CD14-positive monocyte (primary cell): ENCODE measurements at regions not wholly inside any gene's neighbourhood (a gene's known extent, or its start where the extent isn't known, plus 50 kb on each side); places are given as distances from the start of the nearest gene placed in this dataset.

ENCODE experiments used
- DNase-seq, 3 donors: peaks; one replicate each; pipeline ENCODE4 v3.0.0-alpha.2; 2011 to 2022
- H2AFZ ChIP-seq: 2 replicates; pipeline ENCODE4 v1.6.0; 2012; ENCODE audit warnings: mild to moderate bottlenecking, low read depth, low read length, inconsistent platforms; ENCODE audit not compliant: insufficient read depth, poor library complexity, severe bottlenecking
- H3K27ac ChIP-seq, 2 donors: 1 replicate in 1 of 2; 2 replicates in 1 of 2; pipeline ENCODE4 v1.5.1; 2012 to 2013; ENCODE audit warnings: low read length in 2 of 2, control low read depth in 1 of 2, inconsistent platforms in 1 of 2, low read depth in 1 of 2, mild to moderate bottlenecking in 1 of 2
- H3K27me3 ChIP-seq, 2 donors: one replicate each; pipeline versions ENCODE4 v1.6.0 to v1.6.1; 2011 to 2013; ENCODE audit warnings: low read length in 2 of 2; ENCODE audit not compliant: control insufficient read depth in 2 of 2, insufficient read depth in 2 of 2
- H3K36me3 ChIP-seq, 2 donors: replicated peaks in 1 of 2; 1 replicate in 1 of 2; 2 replicates in 1 of 2; pipeline versions ENCODE4 v1.5.1 to v1.6.1; 2012 to 2013; ENCODE audit warnings: low read length in 2 of 2, control low read depth in 1 of 2, inconsistent platforms in 1 of 2, mild to moderate bottlenecking in 1 of 2; ENCODE audit not compliant: insufficient read depth in 2 of 2, control insufficient read depth in 1 of 2
- H3K4me1 ChIP-seq, 2 donors: 1 replicate in 1 of 2; 2 replicates in 1 of 2; pipeline versions ENCODE4 v1.5.1 to v1.6.1; 2012 to 2013; ENCODE audit warnings: low read length in 2 of 2, control low read depth in 1 of 2, inconsistent platforms in 1 of 2, mild to moderate bottlenecking in 1 of 2, moderate library complexity in 1 of 2; ENCODE audit not compliant: insufficient read depth in 2 of 2, control insufficient read depth in 1 of 2
- H3K4me2 ChIP-seq: replicated peaks from 2 replicates; pipeline ENCODE3; 2012; ENCODE audit warnings: low read length, moderate library complexity, mild to moderate bottlenecking; ENCODE audit not compliant: poor library complexity, severe bottlenecking; ENCODE audit errors: extremely low read depth
- H3K4me3 ChIP-seq, 3 experiments: fragments of 200-600 bp in 1 of 3; sonication (generic) in 1 of 3; replicated peaks in 1 of 3; 1 replicate in 2 of 3; 2 replicates in 1 of 3; pipeline ENCODE4 v1.5.1; 2011 to 2013; ENCODE audit warnings: low read length in 3 of 3, mild to moderate bottlenecking in 3 of 3, control low read depth in 2 of 3, low read depth in 2 of 3, inconsistent platforms in 1 of 3, moderate library complexity in 1 of 3
- H3K79me2 ChIP-seq: 2 replicates; pipeline ENCODE4 v1.6.0; 2012; ENCODE audit warnings: mild to moderate bottlenecking, control low read depth, inconsistent platforms, low read length, moderate library complexity; ENCODE audit not compliant: insufficient read depth
- H3K9ac ChIP-seq: 2 replicates; pipeline ENCODE4 v1.6.0; 2017; ENCODE audit warnings: low read length, mild to moderate bottlenecking; ENCODE audit not compliant: insufficient read depth, poor library complexity, severe bottlenecking
- H3K9me3 ChIP-seq, 2 donors: replicated peaks in 1 of 2; 1 replicate in 1 of 2; 2 replicates in 1 of 2; pipeline versions ENCODE4 v1.5.1 to v1.6.1; 2012 to 2013; ENCODE audit warnings: low read length in 2 of 2, control low read depth in 1 of 2; ENCODE audit not compliant: control insufficient read depth in 1 of 2, insufficient read depth in 1 of 2
- H4K20me1 ChIP-seq: 2 replicates; pipeline ENCODE4 v1.6.0; 2012; ENCODE audit warnings: mild to moderate bottlenecking, low read length, control low read depth, moderate library complexity; ENCODE audit not compliant: insufficient read depth
- H3K27ac Mint-ChIP-seq, 7 donors: one replicate each; pipeline ENCODE4 v1.8.0; 2020; ENCODE audit warnings: mild to moderate bottlenecking in 7 of 7, mixed read lengths in 7 of 7, moderate library complexity in 6 of 7, inconsistent platforms in 2 of 7
- H3K27me3 Mint-ChIP-seq, 3 donors: one replicate each; pipeline ENCODE4 v1.8.0; 2021 to 2022; ENCODE audit warnings: low read depth in 3 of 3, mild to moderate bottlenecking in 3 of 3, mixed read lengths in 3 of 3, moderate library complexity in 3 of 3, inconsistent platforms in 1 of 3
- H3K36me3 Mint-ChIP-seq, 2 donors: one replicate each; pipeline ENCODE4 v1.8.0; 2020; ENCODE audit warnings: mixed read lengths in 2 of 2, inconsistent platforms in 1 of 2, mild to moderate bottlenecking in 1 of 2
- H3K4me1 Mint-ChIP-seq: one replicate; pipeline ENCODE4 v1.8.0; 2020; ENCODE audit warnings: mild to moderate bottlenecking, mixed read lengths
- H3K4me3 Mint-ChIP-seq, 2 donors: one replicate each; pipeline ENCODE4 v1.8.0; 2020; ENCODE audit warnings: mild to moderate bottlenecking in 2 of 2, mixed read lengths in 2 of 2, moderate library complexity in 1 of 2
- H3K9me3 Mint-ChIP-seq, 7 donors: one replicate each; pipeline ENCODE4 v1.8.0; 2020 to 2022; ENCODE audit warnings: mixed read lengths in 7 of 7, mild to moderate bottlenecking in 6 of 7, moderate library complexity in 6 of 7, inconsistent platforms in 2 of 7
- CTCF ChIP-seq: fragments of 200-600 bp; IDR thresholded peaks from one replicate; pipeline ENCODE4 v1.8.0; 2022; ENCODE audit warnings: antibody characterized with exemption, mild to moderate bottlenecking
- WGBS: methylation state at CpG from one replicate; pipeline ENCODE4 v1.1.5; 2013; ENCODE audit warnings: missing lambda C conversion rate; ENCODE audit not compliant: insufficient coverage; 5-methylcytosine and 5-hydroxymethylcytosine counted together
- intact Hi-C, 2 donors: fragments of 100-400 bp; cut with micrococcal nuclease; formaldehyde crosslinking; loops; one replicate each; pipeline versions ENCODE4 v1.15.0 to v1.15.1; 2023

GRCh38 chr6:139447656-139447975 is 73.2 kb upstream of the CITED2 start:
- Histone ChIP-seq H3K27ac (no peak overlapping the region), H2AFZ (no peak overlapping the region)
- no CpG with 5 or more reads among the region's 1 CpG for WGBS

GRCh38 chr6:139446768-139447655 is 72.6 kb upstream of the CITED2 start:
- Mint-ChIP-seq H3K27ac (no peak overlapping the region), H3K27me3 (peaks cover 0 to 2% (median 0%) of the 10 kb centered on the region in 3 donors), H3K9me3 (peaks cover 0 to 1% (median 0%) of the 10 kb centered on the region in 7 donors), H3K4me1 (peaks cover 54% of the 10 kb centered on the region), H3K4me3 (no peak overlapping the region), H3K36me3 (no peaks in the 10 kb centered on the region)
- no peaks in the 10 kb centered on the region for H4K20me1 ChIP-seq
- no peak for TF ChIP-seq CTCF
- no peak overlapping the region for H3K4me3 ChIP-seq
- H3K27ac ChIP-seq = no peak overlapping the region
- H3K36me3 ChIP-seq = no peaks in the 10 kb centered on the region
- H3K4me1 ChIP-seq = peaks cover 28 to 48% of the 10 kb centered on the region in 2 donors
- intact Hi-C loops = no loop called here
- 60% methylated on average over 1 of the region's 6 CpGs for WGBS
- H3K27me3 ChIP-seq = no peaks in the 10 kb centered on the region
- H2AFZ ChIP-seq = no peak overlapping the region
- H3K9me3 ChIP-seq = no peaks in the 10 kb centered on the region
- no peak overlapping the region for H3K4me2 ChIP-seq
- no peak for DNase-seq
- H3K79me2 ChIP-seq = no peaks in the 10 kb centered on the region
- H3K9ac ChIP-seq = no peak overlapping the region

More at GRCh38 chr6:139447656-139447975, 73.2 kb upstream of the CITED2 start:
- no peaks in the 10 kb centered on the region for H3K36me3 ChIP-seq
- no peaks in the 10 kb centered on the region for H3K9me3 ChIP-seq
- H3K27me3 ChIP-seq = no peaks in the 10 kb centered on the region
- no peaks in the 10 kb centered on the region for H3K9me3 Mint-ChIP-seq
- no peak overlapping the region for H3K9ac ChIP-seq
- H3K4me3 Mint-ChIP-seq = no peak overlapping the region
- H3K27ac Mint-ChIP-seq = no peak overlapping the region
- H4K20me1 ChIP-seq = no peaks in the 10 kb centered on the region
- H3K27me3 Mint-ChIP-seq = peaks cover 0 to 2% (median 0%) of the 10 kb centered on the region in 3 donors
- H3K4me1 Mint-ChIP-seq = peaks cover 52% of the 10 kb centered on the region
- no peaks in the 10 kb centered on the region for H3K79me2 ChIP-seq
- intact Hi-C loops = no loop called here
- no peak overlapping the region for H3K4me3 ChIP-seq
- no peak for DNase-seq
- H3K4me1 ChIP-seq = peaks cover 22 to 46% of the 10 kb centered on the region in 2 donors
- H3K36me3 Mint-ChIP-seq = no peaks in the 10 kb centered on the region
- no peak for TF ChIP-seq CTCF
- no peak overlapping the region for H3K4me2 ChIP-seq
